ENCODE measurements at regions not wholly inside any gene's neighbourhood (a gene's known extent, or its start where the extent isn't known, plus 50 kb on each side); places are given as distances from the start of the nearest gene placed in this dataset.

DNA sequence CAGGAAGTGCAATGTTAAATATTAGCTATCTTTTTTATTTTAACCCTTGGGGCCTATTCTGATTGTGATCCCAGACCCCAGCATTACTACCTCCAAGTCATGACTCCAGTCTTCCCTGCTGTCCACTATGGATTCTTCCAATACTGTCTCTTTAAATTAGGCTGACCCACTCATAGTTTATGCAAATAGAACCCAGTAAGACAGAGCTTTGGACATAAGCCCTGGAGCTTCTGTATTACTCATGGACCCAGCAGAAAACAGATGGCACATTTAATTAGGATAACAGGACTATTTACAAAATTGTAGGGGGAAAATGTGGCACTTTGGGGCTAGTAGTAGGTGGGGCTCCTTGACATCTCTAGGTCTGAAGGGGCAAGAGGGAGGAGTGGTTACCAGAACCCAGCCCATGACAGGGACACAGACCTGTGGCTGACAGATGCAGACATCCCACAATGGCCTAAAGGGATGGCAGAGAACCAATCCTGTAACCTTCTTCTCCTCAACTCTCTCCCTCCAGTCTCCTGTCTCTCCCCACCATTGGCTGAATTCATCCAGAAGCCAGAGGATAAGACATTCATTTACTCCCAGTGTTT is 233.5 kb downstream of the OMA1 start:
- TF ChIP-seq ZFX (IDR thresholded peaks at IDR 0.05; ENCODE audit: borderline replicate concordance), result no peak
- TF ChIP-seq, protein P1, sequence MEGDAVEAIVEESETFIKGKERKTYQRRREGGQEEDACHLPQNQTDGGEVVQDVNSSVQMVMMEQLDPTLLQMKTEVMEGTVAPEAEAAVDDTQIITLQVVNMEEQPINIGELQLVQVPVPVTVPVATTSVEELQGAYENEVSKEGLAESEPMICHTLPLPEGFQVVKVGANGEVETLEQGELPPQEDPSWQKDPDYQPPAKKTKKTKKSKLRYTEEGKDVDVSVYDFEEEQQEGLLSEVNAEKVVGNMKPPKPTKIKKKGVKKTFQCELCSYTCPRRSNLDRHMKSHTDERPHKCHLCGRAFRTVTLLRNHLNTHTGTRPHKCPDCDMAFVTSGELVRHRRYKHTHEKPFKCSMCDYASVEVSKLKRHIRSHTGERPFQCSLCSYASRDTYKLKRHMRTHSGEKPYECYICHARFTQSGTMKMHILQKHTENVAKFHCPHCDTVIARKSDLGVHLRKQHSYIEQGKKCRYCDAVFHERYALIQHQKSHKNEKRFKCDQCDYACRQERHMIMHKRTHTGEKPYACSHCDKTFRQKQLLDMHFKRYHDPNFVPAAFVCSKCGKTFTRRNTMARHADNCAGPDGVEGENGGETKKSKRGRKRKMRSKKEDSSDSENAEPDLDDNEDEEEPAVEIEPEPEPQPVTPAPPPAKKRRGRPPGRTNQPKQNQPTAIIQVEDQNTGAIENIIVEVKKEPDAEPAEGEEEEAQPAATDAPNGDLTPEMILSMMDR (IDR thresholded peaks at IDR 0.05), result no peak
- no peak overlapping the region for H3K27ac ChIP-seq

DNA sequence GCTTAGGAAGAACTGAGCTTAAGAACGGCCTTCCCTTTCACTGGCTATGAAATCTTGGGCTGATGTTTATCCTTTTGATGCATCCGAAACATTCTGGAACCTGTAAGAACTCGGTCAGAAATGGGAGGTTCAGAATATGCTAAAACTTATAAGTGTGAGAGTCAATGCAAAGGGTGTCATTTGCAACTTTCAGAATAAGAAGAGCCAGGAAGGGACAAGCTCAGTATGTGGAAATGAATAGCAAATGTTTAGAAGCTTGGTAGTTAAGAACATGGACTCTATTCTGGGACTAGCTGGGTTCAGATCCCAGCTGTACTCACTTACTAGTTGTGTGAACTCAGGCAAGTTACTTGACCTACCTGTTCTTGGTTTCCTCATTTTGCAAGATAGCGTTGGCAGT is 234.1 kb downstream of the OMA1 start:
- H3K27ac ChIP-seq, result no peak overlapping the region
- TF ChIP-seq, protein P1 (IDR thresholded peaks at IDR 0.05), result no peak
- TF ChIP-seq ZFX (IDR thresholded peaks at IDR 0.05; ENCODE audit: borderline replicate concordance), result no peak

DNA sequence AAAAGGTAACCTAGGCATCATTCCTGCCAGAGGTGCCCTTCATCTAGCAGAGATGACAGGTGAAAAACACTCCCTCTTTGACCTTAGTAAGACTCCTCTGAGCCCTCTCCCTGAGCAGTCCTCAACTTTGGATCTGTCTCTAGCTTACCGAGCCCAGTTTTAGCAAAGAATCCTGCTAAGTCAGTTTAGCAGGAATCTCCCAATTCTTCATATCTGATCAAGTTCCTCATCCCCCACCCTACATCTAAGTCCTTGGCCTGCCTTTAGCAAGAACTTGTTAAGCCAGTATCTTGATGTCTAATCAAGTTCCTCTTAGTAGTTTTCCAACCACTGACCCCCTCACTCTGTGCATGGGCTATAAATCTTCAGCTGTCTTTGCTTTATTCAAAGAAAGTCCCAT is 235.6 kb downstream of the OMA1 start:
- H3K27ac ChIP-seq, result no peak overlapping the region
- no peak for TF ChIP-seq ZFX (IDR thresholded peaks at IDR 0.05; ENCODE audit: borderline replicate concordance)
- TF ChIP-seq, protein P1 (IDR thresholded peaks at IDR 0.05), result no peak

DNA sequence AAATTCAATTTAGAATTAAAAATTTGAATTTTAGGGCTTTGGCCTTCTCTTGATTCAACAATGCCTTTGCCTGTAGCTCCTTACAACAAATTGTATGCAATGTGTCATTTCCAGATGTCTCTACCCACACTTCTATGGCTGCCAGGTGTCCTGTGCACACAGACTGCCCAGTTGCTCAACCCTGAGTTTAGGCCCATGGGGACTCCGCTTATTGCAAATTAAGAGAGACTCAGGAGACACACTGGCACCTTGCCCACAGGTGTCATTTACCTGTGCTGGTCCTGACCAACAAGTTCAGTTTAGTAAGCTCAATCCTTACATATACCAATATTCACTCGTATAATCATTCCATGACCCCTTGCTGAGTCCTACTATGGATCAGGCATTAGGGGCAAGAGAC is 236.1 kb downstream of the OMA1 start:
- no peak for TF ChIP-seq ZFX (IDR thresholded peaks at IDR 0.05; ENCODE audit: borderline replicate concordance)
- TF ChIP-seq, protein P1 (IDR thresholded peaks at IDR 0.05), result no peak
- H3K27ac ChIP-seq, result no peak overlapping the region

DNA sequence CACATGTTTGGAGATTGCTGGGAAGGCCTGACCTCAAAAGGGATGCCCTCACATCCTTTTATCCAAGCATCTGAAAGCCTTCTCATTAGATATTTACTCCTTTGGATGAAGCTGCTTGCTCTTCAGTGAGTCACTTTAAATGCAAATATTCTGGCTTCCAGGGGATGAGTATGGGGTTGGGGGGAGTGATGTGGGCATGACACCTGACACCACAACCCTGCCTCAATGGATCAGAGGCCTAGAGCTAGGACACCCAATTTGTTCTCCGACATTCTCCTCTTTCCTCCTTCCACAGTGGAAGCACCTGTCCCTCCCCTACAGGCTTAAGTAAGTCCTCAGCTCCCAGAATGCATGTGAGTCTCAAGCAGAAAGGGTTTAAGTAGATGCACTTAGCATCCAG is 238.3 kb downstream of the OMA1 start:
- H3K27ac ChIP-seq, result no peak overlapping the region
- no peak for TF ChIP-seq ZFX (IDR thresholded peaks at IDR 0.05; ENCODE audit: borderline replicate concordance)
- TF ChIP-seq, protein P1 (IDR thresholded peaks at IDR 0.05), result no peak

DNA sequence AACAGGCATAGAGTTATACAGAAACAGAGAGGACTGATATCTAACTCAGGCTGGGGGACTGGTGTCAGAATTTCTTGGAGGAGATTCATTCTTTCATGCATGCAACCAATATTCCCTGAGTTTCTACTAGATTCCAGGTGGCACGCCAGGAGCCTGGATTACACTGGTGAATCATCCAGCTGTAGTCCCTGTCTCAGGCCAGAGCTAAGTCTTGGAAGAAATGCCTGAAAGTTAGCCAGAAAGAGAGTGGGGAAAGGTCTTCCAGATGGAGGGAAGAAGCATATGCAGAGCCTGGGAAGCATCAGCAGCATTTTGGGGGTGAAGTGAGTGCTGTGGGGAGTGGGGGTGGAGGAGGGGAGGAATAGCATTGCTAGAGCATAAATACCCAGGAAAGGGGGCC is 239.1 kb downstream of the OMA1 start:
- H3K27ac ChIP-seq, result no peak overlapping the region
- TF ChIP-seq, protein P1 (IDR thresholded peaks at IDR 0.05), result no peak
- TF ChIP-seq ZFX (IDR thresholded peaks at IDR 0.05; ENCODE audit: borderline replicate concordance), result no peak

DNA sequence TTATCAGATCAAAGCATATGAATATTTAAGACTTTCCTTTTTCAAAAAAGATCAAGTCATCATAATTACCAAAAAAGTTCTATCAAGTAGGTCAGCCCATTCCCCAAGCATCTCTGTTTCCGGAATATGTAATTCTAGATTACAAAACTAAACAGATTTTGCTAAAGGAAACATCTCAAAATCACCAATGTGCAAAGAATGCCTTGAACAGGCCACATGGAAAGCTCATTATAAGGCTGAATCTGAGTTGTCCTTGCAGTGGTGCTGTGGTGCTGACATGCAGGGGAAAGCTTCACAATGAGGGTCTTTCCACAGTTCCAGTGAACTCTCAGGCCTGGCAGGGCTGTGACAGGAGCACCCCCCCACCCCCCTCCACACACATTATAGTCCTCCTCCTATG is 240.9 kb downstream of the OMA1 start:
- no peak overlapping the region for H3K27ac ChIP-seq
- no peak for TF ChIP-seq ZFX (IDR thresholded peaks at IDR 0.05; ENCODE audit: borderline replicate concordance)
- TF ChIP-seq, protein P1 (IDR thresholded peaks at IDR 0.05), result no peak

Data from 22Rv1 (cell line).